ENCODE measurements at regions not wholly inside any gene's neighbourhood (a gene's known extent, or its start where the extent isn't known, plus 50 kb on each side); places are given as distances from the start of the nearest gene placed in this dataset.
"Not testable (repeated sequence)": the region's sequence is repeated elsewhere in the genome, so short reads cannot be mapped to it uniquely, and the experiment has no call there.

DNA sequence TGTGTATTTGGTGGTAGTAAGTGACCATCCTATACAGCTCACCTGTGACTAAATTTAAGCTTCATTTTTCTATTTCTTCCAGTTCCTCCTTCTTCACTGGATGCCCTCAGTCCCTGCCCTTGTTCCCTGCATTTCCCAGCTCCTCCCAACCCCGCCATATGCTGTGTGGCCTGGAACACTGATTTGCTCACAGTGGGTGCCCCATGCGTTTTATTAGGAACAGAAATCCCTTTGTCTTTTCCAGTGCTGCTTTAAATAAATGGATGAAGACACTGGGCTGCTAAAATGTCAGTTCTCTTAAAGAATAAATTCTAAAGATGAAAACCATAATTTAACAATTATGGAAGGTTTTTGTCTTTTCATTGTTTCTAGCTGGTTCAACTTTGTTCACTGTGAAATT, 477.3 kb downstream of the DCDC2C start:
- ATAC-seq (replicated peaks in 6 of 8): peak in 1 of 8 experiments; percentile 13
- H3K27ac ChIP-seq: no peak overlapping the region
- in situ Hi-C loops (cut with MboI; ENCODE audit: low pct_unique_long_range_greater_than_20kb in 2 of 9, low sequenced_read_pairs in 9 of 9, unreplicated experiment in 9 of 9): no loop called here
- no peak overlapping the region for H3K4me3 ChIP-seq
- 0 to 100% (median 38%) methylated on average over 1 to 2 of the region's 2 CpGs; no CpG with 5 or more reads in 1 of the 10 experiments for WGBS, 10 experiments
- peaks cover 0 to 17% of the 10 kb centered on the region in 2 donors for H3K4me1 ChIP-seq (replicated peaks in 1 of 2)

GRCh38 chr2:4181062-4181461, 477.7 kb downstream of the DCDC2C start:
- Histone ChIP-seq H3K27ac (no peak overlapping the region), H3K4me3 (no peak overlapping the region), H3K4me1 (replicated peaks in 1 of 2) (peaks cover 0 to 17% of the 10 kb centered on the region in 2 donors)
- WGBS, 10 experiments: 0 to 100% (median 73%) methylated on average over 1 of the region's 1 CpG; no CpG with 5 or more reads in 2 of the 10 experiments
- peak in 3 of 8 experiments; percentile 13 to 84 (median 24) for ATAC-seq (replicated peaks in 6 of 8)
- in situ Hi-C loops (cut with MboI; ENCODE audit: low pct_unique_long_range_greater_than_20kb in 2 of 9, low sequenced_read_pairs in 9 of 9, unreplicated experiment in 9 of 9): no loop called here

DNA sequence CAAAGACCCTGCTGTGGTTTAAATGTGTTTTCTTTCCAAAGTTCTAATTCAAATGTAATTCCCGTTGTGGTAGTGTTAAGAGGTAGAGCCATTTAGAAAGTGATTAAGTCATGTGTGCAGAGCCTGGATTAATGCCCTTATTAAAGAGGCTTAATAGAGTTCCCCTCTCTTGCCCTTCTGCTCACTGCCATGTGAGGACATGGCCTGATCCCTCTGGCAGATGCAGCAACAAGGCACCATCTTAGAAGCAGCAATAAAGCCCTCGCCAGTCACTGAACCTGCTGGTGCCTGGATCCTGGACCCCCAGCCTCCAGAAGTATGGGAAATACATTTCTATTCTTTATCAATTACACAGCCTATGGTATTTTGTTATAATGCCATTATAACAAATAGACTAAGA, 485.2 kb downstream of the DCDC2C start:
- WGBS, 10 experiments: 0 to 100% (median 60%) methylated on average over 1 to 2 of the region's 2 CpGs; no CpG with 5 or more reads in 2 of the 10 experiments
- no peak for ATAC-seq (replicated peaks in 6 of 8)

GRCh38 chr2:4190548-4190947, 487.2 kb downstream of the DCDC2C start:
- WGBS, 10 experiments: 14 to 95% (median 69%) methylated on average over 1 to 5 of the region's 5 CpGs; no CpG with 5 or more reads in 1 of the 10 experiments
- ATAC-seq (replicated peaks in 6 of 8): no peak
- Histone ChIP-seq H3K27ac (no peak overlapping the region), H3K4me1 (replicated peaks in 1 of 2) (no peaks in the 10 kb centered on the region), H3K4me3 (no peak overlapping the region)
- in situ Hi-C loops (cut with MboI; ENCODE audit: low pct_unique_long_range_greater_than_20kb in 2 of 9, low sequenced_read_pairs in 9 of 9, unreplicated experiment in 9 of 9): no loop called here

More for the DNA sequence above, 485.2 kb downstream of the DCDC2C start:
- in situ Hi-C loops (cut with MboI; ENCODE audit: low pct_unique_long_range_greater_than_20kb in 2 of 9, low sequenced_read_pairs in 9 of 9, unreplicated experiment in 9 of 9): loop anchor here in 1 of 9 experiments (5.0 kb wide), 1 partner anchor 41 kb away; no protein-coding TSS in a partner anchor
- Histone ChIP-seq H3K27ac (no peak overlapping the region), H3K4me1 (replicated peaks in 1 of 2) (no peaks in the 10 kb centered on the region), H3K4me3 (no peak overlapping the region)

- WGBS, 10 experiments: 20 to 86% methylated on average over 1 to 2 of the region's 2 CpGs; no CpG with 5 or more reads in 8 of the 10 experiments
- ATAC-seq (replicated peaks in 6 of 8): no peak
Measured at GRCh38 chr2:4192119-4192518, 488.7 kb downstream of the DCDC2C start.

GRCh38 chr2:4214444-4215205, 511.2 kb downstream of the DCDC2C start:
- in situ Hi-C loops (cut with MboI; ENCODE audit: low pct_unique_long_range_greater_than_20kb in 2 of 9, low sequenced_read_pairs in 9 of 9, unreplicated experiment in 9 of 9): no loop called here
- Histone ChIP-seq H3K27ac (no peak overlapping the region), H3K4me3 (no peak overlapping the region), H3K4me1 (replicated peaks in 1 of 2) (no peaks in the 10 kb centered on the region)
- 3 to 100% (median 66%) methylated on average over 2 to 10 of the region's 10 CpGs for WGBS, 10 experiments
- ATAC-seq (replicated peaks in 6 of 8): no peak

More at GRCh38 chr2:4192119-4192518, 488.7 kb downstream of the DCDC2C start:
- Histone ChIP-seq H3K27ac (no peak overlapping the region), H3K4me3 (no peak overlapping the region), H3K4me1 (replicated peaks in 1 of 2) (no peaks in the 10 kb centered on the region)
- in situ Hi-C loops (cut with MboI; ENCODE audit: low pct_unique_long_range_greater_than_20kb in 2 of 9, low sequenced_read_pairs in 9 of 9, unreplicated experiment in 9 of 9): no loop called here

GRCh38 chr2:4217737-4218136, 514.4 kb downstream of the DCDC2C start:
- no peak overlapping the region for H3K27ac ChIP-seq
- in situ Hi-C loops (cut with MboI; ENCODE audit: low pct_unique_long_range_greater_than_20kb in 2 of 9, low sequenced_read_pairs in 9 of 9, unreplicated experiment in 9 of 9): no loop called here
- no peaks in the 10 kb centered on the region for H3K4me1 ChIP-seq (replicated peaks in 1 of 2)
- ATAC-seq (replicated peaks in 6 of 8): no peak
- H3K4me3 ChIP-seq: no peak overlapping the region
- WGBS, 10 experiments: 0 to 100% (median 80%) methylated on average over 1 of the region's 1 CpG; no CpG with 5 or more reads in 1 of the 10 experiments

GRCh38 chr2:4219101-4219500, 515.7 kb downstream of the DCDC2C start:
- in situ Hi-C loops (cut with MboI; ENCODE audit: low pct_unique_long_range_greater_than_20kb in 2 of 9, low sequenced_read_pairs in 9 of 9, unreplicated experiment in 9 of 9): no loop called here
- 0 to 71% (median 45%) methylated on average over 1 of the region's 1 CpG; no CpG with 5 or more reads in 1 of the 10 experiments for whole genome bisulfite sequencing, 10 experiments

GRCh38 chr2:4219571-4219970, 516.2 kb downstream of the DCDC2C start:
- in situ Hi-C loops (cut with MboI; ENCODE audit: low pct_unique_long_range_greater_than_20kb in 2 of 9, low sequenced_read_pairs in 9 of 9, unreplicated experiment in 9 of 9): no loop called here
- 0 to 100% (median 63%) methylated on average over 1 of the region's 1 CpG; no CpG with 5 or more reads in 2 of the 10 experiments for WGBS, 10 experiments
- H3K27ac ChIP-seq: no peak overlapping the region

More at GRCh38 chr2:4219101-4219500, 515.7 kb downstream of the DCDC2C start:
- Histone ChIP-seq H3K4me3 (no peak overlapping the region), H3K27ac (no peak overlapping the region), H3K4me1 (replicated peaks in 1 of 2) (no peaks in the 10 kb centered on the region)
- ATAC-seq (replicated peaks in 6 of 8): no peak

DNA sequence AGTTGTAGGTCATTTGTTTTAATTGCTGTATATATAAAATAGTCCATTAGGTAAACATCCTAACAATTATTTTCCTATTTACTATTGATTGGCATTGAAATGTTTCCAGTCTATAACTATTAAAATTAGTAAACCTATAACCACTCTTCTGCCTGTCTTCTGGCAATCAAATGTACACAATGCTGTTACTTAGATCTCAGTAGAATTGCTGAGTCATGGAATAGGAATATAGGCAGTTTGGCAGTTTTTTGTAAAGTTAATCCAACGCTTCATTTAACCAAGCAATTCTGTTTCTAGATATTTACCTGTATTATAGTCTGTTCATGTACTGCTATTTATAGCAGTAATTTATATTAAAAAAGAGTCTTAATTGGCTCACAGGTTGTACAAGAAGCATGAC, 518.1 kb downstream of the DCDC2C start:
- H3K27ac ChIP-seq: no peak overlapping the region
- in situ Hi-C loops (cut with MboI; ENCODE audit: low pct_unique_long_range_greater_than_20kb in 2 of 9, low sequenced_read_pairs in 9 of 9, unreplicated experiment in 9 of 9): no loop called here
- 0 to 90% (median 0%) methylated on average over 1 of the region's 1 CpG; no CpG with 5 or more reads in 4 of the 10 experiments for WGBS, 10 experiments
- H3K4me3 ChIP-seq: no peak overlapping the region
- no peak for ATAC-seq (replicated peaks in 6 of 8)
- H3K4me1 ChIP-seq (replicated peaks in 1 of 2): no peaks in the 10 kb centered on the region

More at GRCh38 chr2:4219571-4219970, 516.2 kb downstream of the DCDC2C start:
- H3K4me1 ChIP-seq (replicated peaks in 1 of 2): no peaks in the 10 kb centered on the region
- H3K4me3 ChIP-seq: no peak overlapping the region
- ATAC-seq (replicated peaks in 6 of 8): no peak

GRCh38 chr2:4221845-4222244, 518.5 kb downstream of the DCDC2C start:
- Histone ChIP-seq H3K27ac (no peak overlapping the region), H3K4me1 (replicated peaks in 1 of 2) (no peaks in the 10 kb centered on the region), H3K4me3 (no peak overlapping the region)
- 10 to 100% (median 94%) methylated on average over 1 to 6 of the region's 6 CpGs; no CpG with 5 or more reads in 1 of the 10 experiments for WGBS, 10 experiments
- no peak for ATAC-seq (replicated peaks in 6 of 8)
- in situ Hi-C loops (cut with MboI; ENCODE audit: low pct_unique_long_range_greater_than_20kb in 2 of 9, low sequenced_read_pairs in 9 of 9, unreplicated experiment in 9 of 9): no loop called here

DNA sequence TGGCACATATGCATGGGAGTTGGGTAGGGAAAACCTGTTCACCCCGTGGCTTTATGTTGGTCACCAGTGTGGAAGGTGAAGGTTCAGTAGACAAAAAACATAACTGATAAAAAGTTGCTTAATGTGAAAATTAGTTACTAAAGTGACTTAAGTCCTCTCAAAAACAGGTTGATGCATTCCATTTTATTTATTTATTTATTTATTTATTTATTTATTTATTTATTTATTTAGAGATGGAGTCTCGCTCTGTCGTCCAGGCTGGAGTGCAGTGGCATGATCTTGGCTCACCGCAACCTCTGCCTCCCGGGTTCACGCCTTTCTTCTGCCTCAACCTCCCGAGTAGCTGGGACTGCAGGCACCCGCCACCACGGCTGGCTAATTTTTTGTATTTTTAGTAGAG, 541.0 kb downstream of the DCDC2C start:
- WGBS, 10 experiments: 0 to 100% (median 97%) methylated on average over 1 to 8 of the region's 9 CpGs; no CpG with 5 or more reads in 3 of the 10 experiments
- ATAC-seq (replicated peaks in 6 of 8); in situ Hi-C loops (cut with MboI; ENCODE audit: low pct_unique_long_range_greater_than_20kb in 2 of 9, low sequenced_read_pairs in 9 of 9, unreplicated experiment in 9 of 9): not testable (repeated sequence)

DNA sequence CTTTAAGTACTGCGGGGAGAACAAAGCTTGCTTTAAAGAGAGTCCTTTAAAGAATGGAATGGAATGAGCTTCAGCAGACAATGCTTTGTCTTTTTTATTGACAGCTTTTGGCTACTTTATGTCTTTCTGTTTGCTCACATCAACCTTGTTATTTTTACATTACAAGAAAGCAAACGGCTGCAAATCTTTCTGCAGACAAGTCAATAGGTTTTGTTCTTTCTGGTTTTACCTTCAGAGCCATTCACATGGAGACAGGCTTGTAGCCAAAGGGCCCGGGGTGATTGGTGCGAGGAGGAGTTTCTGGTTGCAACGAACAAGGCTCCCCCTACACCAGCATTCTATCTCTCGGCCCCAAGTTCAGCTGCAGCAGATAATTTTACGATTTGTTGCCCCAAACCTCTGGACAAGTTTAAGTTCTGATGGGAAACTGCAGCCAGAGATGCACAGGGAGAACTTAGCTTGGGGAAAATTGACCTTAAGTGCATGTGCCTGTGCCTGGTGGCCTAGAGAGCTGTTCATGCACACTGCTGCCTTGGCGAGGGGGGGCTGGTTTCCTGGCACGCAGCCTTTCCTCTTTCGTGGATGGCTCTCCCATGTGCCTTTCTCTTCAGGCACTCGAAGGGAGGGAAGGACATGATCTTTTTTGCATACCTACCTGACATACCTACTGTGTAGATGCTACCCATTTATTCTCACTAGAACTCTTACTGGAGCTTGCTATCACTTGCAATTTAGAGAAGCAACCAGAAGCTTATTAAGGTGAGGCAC, 543.2 kb downstream of the DCDC2C start:
- peak in 3 of 8 experiments; percentile 11 to 37 (median 26) for ATAC-seq (replicated peaks in 6 of 8)
- Histone ChIP-seq H3K4me1 (replicated peaks in 1 of 2) (peaks cover 6 to 7% of the 10 kb centered on the region in 2 donors), H3K4me3 (no peak overlapping the region), H3K27ac (no peak overlapping the region)
- WGBS, 10 experiments: 0 to 24% (median 5%) methylated on average over 1 to 10 of the region's 11 CpGs
- in situ Hi-C loops (cut with MboI; ENCODE audit: low pct_unique_long_range_greater_than_20kb in 2 of 9, low sequenced_read_pairs in 9 of 9, unreplicated experiment in 9 of 9): no loop called here

More for the DNA sequence above, 541.0 kb downstream of the DCDC2C start:
- H3K4me3 ChIP-seq; H3K27ac ChIP-seq; H3K4me1 ChIP-seq (replicated peaks in 1 of 2): not testable (repeated sequence)

Measured in motor neuron (in vitro differentiated cells).